ENCODE measurements at regions not wholly inside any gene's neighbourhood (a gene's known extent, or its start where the extent isn't known, plus 50 kb on each side); places are given as distances from the start of the nearest gene placed in this dataset.

- no peak for TF ChIP-seq CTCF (IDR thresholded peaks at IDR 0.05)
- no peak for TF ChIP-seq POLR2A (IDR thresholded peaks at IDR 0.05)
Observed at GRCh38 chr1:96971849-96972602, 250.4 kb downstream of the PTBP2 start.
